GM12872 (cell line): ENCODE measurements at regions not wholly inside any gene's neighbourhood (a gene's known extent, or its start where the extent isn't known, plus 50 kb on each side); places are given as distances from the start of the nearest gene placed in this dataset.

Experiments used
- TF ChIP-seq, protein P1 (sequence below): IDR thresholded peaks from 3 replicates; pipeline ENCODE4 v1.5.1; 2011; ENCODE audit warnings: low read depth, mild to moderate bottlenecking, low read length, moderate library complexity; ENCODE audit not compliant: insufficient read depth

DNA sequence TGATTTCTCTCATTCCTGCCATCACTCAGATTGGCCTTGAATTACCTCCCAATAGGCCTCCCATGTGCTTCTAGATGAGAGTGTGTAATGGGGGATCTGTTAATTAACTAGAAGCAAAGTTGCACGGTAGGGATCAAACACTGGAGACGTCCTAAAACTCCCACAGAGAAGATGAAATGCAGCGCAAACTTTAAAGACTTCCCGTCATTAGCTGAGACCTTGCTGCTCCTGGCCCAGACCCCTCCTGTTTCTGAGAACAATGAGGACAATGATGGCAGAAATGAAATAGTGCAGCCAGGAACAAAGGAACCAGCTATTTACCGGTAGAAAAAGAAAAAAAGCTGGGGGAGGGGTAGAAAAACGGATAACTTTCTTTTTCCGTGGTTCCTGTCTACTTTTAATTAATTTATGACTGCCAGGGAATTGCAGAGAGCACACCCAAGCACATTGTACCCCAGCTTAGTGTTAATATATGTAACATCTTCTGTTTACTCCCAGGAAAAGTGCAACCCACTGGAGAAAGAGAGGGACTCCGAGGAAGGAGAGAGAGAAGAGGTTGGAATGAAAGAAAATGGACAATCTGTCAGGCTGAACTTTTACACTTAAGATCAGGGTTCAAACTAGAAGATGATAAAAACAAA is 280.7 kb upstream of the SOX5 start:
- TF ChIP-seq, protein P1, sequence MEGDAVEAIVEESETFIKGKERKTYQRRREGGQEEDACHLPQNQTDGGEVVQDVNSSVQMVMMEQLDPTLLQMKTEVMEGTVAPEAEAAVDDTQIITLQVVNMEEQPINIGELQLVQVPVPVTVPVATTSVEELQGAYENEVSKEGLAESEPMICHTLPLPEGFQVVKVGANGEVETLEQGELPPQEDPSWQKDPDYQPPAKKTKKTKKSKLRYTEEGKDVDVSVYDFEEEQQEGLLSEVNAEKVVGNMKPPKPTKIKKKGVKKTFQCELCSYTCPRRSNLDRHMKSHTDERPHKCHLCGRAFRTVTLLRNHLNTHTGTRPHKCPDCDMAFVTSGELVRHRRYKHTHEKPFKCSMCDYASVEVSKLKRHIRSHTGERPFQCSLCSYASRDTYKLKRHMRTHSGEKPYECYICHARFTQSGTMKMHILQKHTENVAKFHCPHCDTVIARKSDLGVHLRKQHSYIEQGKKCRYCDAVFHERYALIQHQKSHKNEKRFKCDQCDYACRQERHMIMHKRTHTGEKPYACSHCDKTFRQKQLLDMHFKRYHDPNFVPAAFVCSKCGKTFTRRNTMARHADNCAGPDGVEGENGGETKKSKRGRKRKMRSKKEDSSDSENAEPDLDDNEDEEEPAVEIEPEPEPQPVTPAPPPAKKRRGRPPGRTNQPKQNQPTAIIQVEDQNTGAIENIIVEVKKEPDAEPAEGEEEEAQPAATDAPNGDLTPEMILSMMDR: no peak

DNA sequence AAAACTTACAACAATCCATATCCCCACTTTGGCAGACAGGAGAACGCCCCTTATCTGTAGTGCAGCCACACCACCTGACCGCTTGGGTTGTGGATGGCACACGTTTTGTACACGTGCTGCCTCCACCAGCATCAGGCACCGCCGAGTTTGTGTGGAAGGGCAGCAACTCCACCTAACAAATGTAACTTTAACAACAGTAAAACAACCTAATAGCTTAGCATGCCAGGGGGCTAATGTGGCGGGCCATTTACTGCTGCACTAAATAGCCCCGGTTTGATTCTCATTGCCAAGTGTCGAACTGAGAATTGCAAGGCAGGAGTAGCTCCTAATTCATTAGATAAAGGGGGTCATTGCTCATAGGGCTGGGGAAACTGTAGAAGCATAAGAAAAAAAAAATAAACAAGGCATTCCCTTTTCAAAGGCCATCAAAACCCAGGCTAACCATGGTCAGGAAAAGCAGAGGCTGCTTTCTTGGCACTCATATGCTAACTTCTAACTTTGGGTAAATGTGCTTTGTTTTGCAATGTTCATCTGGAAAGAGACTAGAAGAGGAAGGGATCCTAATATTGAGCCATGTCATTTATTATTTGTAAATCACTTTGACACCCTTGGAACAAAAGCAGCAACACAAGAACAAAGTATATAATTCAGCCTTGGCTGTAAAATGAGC is 279.7 kb upstream of the SOX5 start:
- TF ChIP-seq, protein P1: no peak

DNA sequence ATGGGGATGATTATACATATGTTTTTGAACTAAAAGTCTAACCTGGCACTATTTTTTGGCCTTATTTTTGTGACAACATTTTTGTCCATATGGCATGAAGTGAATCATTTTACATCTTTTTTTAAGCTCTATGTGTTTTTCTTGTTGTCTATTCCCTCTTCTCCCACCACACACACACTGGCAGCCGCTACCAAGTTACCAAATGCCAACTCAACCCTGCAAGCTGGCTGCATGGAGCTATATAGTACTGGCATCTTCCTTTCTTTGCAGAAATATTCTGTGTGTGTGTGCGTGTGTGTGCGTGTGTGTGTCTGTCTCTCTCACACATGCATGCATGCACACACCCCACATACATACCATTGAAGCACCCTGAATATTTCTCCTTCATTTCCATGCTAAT is 278.9 kb upstream of the SOX5 start:
- TF ChIP-seq, protein P1: no peak

DNA sequence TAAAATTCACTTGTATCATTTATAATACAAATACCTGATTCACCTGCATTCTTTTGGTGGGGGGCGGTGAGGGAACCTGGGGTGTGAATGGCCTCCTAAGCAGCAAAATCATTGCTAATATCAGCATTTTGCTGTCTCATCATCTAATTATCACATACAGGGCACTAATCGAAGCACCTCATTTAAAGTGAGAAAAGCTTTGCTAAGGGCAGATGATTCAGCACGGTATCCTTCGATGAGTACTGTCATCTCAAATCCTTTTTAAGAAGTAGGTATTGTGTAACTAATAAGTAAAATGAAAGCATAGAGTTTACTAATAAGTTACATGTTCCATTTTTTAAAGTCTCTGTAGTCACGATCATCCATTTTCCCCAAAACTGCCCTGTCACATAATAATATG is 278.1 kb upstream of the SOX5 start:
- TF ChIP-seq, protein P1: no peak

DNA sequence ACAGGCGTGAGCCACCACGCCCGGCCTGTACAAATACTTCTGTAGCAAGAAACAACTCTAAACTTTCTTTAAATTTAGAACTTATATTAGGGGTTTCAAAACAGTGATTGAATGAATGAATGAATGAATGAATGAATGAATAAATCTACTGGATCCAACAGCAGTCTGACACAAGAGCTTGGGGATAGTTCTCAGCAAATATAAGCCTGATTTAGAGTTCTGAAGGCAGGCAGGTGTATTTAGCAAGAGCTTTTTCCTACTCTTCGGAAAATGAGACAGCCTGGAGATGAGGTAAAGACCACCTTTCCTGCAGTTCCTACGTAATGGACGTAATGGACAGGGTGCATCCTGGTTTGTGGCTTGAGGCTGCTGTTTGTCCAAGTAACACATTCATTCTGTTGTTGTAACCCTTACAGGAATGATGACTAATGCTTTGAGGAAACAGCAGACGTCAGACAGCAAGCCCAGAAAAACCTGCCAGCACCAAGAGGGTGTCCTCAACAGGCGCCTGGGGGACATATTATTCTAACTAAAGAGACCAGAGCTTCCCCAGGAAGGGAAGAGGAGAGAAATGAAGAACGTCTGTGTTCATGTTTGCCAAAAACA is 277.4 kb upstream of the SOX5 start:
- TF ChIP-seq, protein P1: no peak

DNA sequence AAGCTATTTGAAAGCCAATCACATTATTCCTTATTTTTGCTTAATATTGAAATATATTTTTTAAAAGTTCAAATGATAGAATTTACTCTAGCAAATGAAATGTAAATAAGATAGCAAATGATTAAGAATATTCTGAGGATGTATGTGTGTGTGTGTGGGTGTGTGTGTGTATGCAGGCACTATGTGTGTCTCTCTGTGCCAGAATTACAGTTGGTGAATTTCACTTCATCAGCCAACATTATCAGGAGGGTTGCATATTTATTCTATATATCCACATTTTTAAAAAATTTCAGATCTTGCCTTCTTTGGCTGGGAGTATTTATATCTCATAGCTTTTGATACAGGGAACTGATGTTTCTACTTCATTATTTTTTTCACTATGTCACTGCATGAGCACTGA is 274.9 kb upstream of the SOX5 start:
- TF ChIP-seq, protein P1: no peak

DNA sequence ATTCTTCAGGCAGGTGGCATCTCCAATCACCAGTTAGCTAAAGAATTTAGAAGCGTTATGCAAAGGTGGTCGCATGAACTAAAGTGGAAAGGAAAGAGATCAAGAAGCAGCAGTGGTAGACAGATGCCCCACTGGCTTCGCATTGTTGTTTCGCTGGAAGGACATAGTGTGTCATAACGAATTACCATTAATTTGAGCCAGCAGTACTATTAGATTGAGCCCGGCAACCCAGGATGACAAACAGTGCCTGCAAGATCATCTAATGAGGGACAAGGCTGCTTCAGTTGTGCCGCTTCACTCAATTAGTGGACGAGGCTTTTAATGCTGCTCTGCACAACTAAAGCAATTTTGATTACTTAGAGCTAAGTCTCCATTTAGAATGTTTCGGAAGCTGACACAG is 274.5 kb upstream of the SOX5 start:
- TF ChIP-seq, protein P1: no peak
